OCI-LY3 (cell line): ENCODE measurements at regions not wholly inside any gene's neighbourhood (a gene's known extent, or its start where the extent isn't known, plus 50 kb on each side); places are given as distances from the start of the nearest gene placed in this dataset.

Experiments used
- EZH2phosphoT487 ChIP-seq: fragments of 200-600 bp; shearing (Covaris generic); IDR thresholded peaks from 2 replicates; pipeline ENCODE4 v1.6.1; 2018; ENCODE audit warnings: antibody characterized with exemption, mixed run types, low read depth
- TF ChIP-seq, protein P1 (sequence below): fragments of 200-600, 300-600 bp; sonication (generic); IDR thresholded peaks from 2 replicates; pipeline ENCODE4 v1.5.1; 2014; ENCODE audit warnings: antibody characterized with exemption, low read length, low read depth

- TF ChIP-seq, protein P1, sequence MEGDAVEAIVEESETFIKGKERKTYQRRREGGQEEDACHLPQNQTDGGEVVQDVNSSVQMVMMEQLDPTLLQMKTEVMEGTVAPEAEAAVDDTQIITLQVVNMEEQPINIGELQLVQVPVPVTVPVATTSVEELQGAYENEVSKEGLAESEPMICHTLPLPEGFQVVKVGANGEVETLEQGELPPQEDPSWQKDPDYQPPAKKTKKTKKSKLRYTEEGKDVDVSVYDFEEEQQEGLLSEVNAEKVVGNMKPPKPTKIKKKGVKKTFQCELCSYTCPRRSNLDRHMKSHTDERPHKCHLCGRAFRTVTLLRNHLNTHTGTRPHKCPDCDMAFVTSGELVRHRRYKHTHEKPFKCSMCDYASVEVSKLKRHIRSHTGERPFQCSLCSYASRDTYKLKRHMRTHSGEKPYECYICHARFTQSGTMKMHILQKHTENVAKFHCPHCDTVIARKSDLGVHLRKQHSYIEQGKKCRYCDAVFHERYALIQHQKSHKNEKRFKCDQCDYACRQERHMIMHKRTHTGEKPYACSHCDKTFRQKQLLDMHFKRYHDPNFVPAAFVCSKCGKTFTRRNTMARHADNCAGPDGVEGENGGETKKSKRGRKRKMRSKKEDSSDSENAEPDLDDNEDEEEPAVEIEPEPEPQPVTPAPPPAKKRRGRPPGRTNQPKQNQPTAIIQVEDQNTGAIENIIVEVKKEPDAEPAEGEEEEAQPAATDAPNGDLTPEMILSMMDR, result no peak
- TF ChIP-seq EZH2phosphoT487, result no peak
Observed at GRCh38 chr2:234625626-234626250, 128.9 kb upstream of the ARL4C start.
